Vagina (tissue), 2 donors: ENCODE measurements at regions not wholly inside any gene's neighbourhood (a gene's known extent, or its start where the extent isn't known, plus 50 kb on each side); places are given as distances from the start of the nearest gene placed in this dataset.

ENCODE experiments used
- POLR2A ChIP-seq, 2 donors: fragments of 450-650 bp; IDR thresholded peaks; one replicate each; pipeline ENCODE4 v1.6.1; 2017; ENCODE audit warnings: antibody characterized with exemption in 2 of 2, mild to moderate bottlenecking in 2 of 2, moderate library complexity in 2 of 2
- TF ChIP-seq, protein P1 (sequence below), 3 experiments: fragments of 450-650 bp in 2 of 3; fragments of 200-600 bp in 1 of 3; sonication (generic) in 1 of 3; IDR thresholded peaks; one replicate each; pipeline ENCODE4 v1.5.1; 2017 to 2019; ENCODE audit warnings: antibody characterized with exemption in 3 of 3, mild to moderate bottlenecking in 2 of 3, moderate library complexity in 2 of 3

DNA sequence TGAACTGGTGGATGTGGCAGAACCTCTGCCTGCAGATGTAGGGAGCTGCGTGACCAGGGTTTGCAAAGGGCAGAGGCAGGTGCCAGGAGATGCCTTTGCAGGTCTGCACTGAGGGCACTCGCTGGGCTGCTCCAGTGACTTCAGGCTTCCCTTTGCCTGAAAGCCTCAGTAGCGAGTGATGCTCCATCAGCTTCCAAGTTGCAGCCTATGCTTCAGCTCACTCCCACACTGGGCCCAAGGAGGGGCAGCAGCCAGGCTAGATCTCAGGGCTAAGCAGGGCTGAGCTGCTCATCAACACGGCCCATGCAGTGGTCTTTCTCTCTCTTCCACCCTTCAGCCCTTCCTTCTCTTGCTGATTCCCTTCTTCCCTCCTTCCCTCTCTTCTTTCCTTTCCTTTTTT lies 78.3 kb upstream of the RGMA start:
- TF ChIP-seq, protein P1, sequence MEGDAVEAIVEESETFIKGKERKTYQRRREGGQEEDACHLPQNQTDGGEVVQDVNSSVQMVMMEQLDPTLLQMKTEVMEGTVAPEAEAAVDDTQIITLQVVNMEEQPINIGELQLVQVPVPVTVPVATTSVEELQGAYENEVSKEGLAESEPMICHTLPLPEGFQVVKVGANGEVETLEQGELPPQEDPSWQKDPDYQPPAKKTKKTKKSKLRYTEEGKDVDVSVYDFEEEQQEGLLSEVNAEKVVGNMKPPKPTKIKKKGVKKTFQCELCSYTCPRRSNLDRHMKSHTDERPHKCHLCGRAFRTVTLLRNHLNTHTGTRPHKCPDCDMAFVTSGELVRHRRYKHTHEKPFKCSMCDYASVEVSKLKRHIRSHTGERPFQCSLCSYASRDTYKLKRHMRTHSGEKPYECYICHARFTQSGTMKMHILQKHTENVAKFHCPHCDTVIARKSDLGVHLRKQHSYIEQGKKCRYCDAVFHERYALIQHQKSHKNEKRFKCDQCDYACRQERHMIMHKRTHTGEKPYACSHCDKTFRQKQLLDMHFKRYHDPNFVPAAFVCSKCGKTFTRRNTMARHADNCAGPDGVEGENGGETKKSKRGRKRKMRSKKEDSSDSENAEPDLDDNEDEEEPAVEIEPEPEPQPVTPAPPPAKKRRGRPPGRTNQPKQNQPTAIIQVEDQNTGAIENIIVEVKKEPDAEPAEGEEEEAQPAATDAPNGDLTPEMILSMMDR (IDR thresholded peaks at IDR 0.05), result no peak
- TF ChIP-seq POLR2A (IDR thresholded peaks at IDR 0.05), result no peak
